ENCODE measurements at regions not wholly inside any gene's neighbourhood (a gene's known extent, or its start where the extent isn't known, plus 50 kb on each side); places are given as distances from the start of the nearest gene placed in this dataset.

GRCh38 chr1:98490099-98490498 lies 171.4 kb upstream of the SNX7 start:
- TF ChIP-seq CTCF (IDR thresholded peaks at IDR 0.05) = no peak
- no peak for TF ChIP-seq POLR2AphosphoS5 (IDR thresholded peaks at IDR 0.05)
- TF ChIP-seq POLR2A (IDR thresholded peaks at IDR 0.05) = no peak
- no peak for TF ChIP-seq EP300 (IDR thresholded peaks at IDR 0.05)
